GM19351 (cell line): ENCODE measurements at regions not wholly inside any gene's neighbourhood (a gene's known extent, or its start where the extent isn't known, plus 50 kb on each side); places are given as distances from the start of the nearest gene placed in this dataset.

ENCODE experiments used
- ATAC-seq: cut with Tn5 transposase; IDR thresholded peaks from one replicate; pipeline ENCODE4 v1.9.1; 2021; ENCODE audit warnings: mild to moderate bottlenecking, moderate library complexity; ENCODE audit not compliant: unreplicated experiment

GRCh38 chr10:112087953-112088456 lies 95.6 kb downstream of the GPAM start:
- ATAC-seq: no peak

GRCh38 chr10:112091703-112092102 lies 91.9 kb downstream of the GPAM start:
- no peak for ATAC-seq

DNA sequence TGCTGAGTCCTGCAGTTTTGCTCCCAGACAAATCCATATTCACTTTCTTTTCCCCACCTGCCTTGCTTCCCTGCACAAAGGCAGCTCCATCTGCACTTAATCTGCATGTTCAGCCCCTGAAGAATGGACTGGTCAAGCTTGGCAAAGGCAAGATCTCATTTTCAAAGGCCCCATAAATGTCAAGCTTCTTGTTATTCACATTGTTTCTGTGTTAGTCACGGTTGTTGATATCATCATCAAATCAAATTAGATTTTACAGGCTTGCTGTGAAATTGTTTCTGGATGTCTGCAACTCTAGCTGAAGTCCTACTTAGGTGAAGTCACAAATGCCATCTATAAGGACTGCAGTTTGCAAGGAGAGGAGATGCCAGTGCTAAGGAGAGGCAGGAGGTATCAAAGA lies 91.0 kb downstream of the GPAM start:
- ATAC-seq: no peak

DNA sequence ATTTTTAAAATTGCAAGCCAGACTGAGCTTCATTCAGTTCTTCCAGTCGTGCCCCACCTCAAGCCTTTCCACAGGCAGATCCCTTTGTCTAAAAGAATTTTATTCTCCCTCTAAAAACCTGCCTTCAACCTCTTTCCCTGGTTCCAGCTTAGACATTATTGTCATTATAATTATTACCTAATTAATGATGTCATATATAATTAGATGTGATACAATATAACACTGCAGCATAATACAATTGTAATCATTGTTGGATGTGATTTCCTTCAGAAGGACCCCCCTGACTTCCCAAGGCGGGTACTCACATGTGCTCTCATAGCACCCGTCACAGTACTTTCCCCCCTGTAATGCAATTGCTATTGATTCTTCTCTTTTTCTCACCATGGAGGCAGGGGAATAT lies 88.6 kb downstream of the GPAM start:
- ATAC-seq: no peak

DNA sequence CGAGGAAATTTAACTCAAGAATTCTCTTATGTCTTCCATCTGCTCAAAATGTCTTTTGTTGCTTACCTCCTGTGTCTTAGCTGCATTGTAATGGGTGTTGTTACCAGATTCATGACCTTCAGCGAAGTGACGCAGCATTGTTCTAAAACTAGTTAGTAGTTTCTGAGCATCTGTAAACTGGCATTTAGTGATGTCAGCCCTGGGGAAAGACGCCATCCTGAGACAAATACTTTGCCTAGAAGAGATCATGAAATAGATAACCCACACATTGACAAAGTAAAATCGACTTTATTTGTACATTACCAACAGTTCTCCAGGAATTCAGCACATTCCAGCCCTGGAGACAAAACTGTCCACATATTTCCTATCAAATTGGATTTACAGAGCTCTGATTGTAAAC lies 87.8 kb downstream of the GPAM start:
- ATAC-seq: no peak

DNA sequence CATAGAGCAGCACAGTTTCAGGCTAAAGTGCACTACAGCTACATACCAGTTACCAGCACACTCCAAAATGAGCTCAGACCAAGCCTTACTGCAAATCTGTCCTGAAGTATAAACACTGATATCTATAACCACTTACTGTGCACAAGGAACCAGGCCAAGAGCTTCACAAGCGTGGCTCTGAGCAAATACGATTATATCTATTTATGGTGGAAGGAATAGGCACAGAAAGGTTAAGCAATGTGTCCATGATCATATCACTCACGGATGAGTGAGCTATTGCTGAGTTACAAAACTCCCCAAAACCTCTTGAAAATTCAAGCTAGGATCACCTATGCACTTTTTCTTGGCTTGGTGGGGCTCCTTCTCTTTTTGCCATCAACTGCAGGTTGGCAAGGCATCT lies 84.9 kb downstream of the GPAM start:
- no peak for ATAC-seq
